GM12878 (cell line): ENCODE measurements at regions not wholly inside any gene's neighbourhood (a gene's known extent, or its start where the extent isn't known, plus 50 kb on each side); places are given as distances from the start of the nearest gene placed in this dataset.
A peak's percentile ranks its signal among the peaks of the same experiment; 100 is the strongest.

Experiments used
- ATAC-seq: fragments of 200-7000 bp; cut with Tn5 transposase; 3 replicates; pipeline ENCODE4 v1.9.1; 2020; ENCODE audit warnings: mild to moderate bottlenecking, moderate library complexity
- BruUV-seq: library from RNA; stranded (reverse); fragments of 400-500 nt; replicated peaks from 2 replicates; lab custom pipeline; 2021; lab: Mats Ljungman, UMichigan
- CTCF ChIA-PET: fragments of 300-600 bp; sonication (Branson Sonifier 250); formaldehyde crosslinking; extraction: SDS; loops from one replicate; lab custom pipeline; 2021; ENCODE audit warnings: inconsistent platforms; lab: Yijun Ruan, JAX
- POLR2A ChIA-PET: fragments of 350-600 bp; formaldehyde crosslinking; extraction: SDS; loops from one replicate; lab custom pipeline; 2021; ENCODE audit warnings: inconsistent platforms; lab: Charles Lee
- RAD21 ChIA-PET: fragments of 300-600 bp; sonication (Branson Sonifier 250); formaldehyde crosslinking; loops from one replicate; lab custom pipeline; 2023; ENCODE audit warnings: antibody characterized with exemption; ENCODE audit not compliant: unreplicated experiment; lab: Charles Lee
- SMC1A ChIA-PET: fragments of 300-600 bp; sonication (Branson Sonifier 250); formaldehyde crosslinking; loops from one replicate; lab custom pipeline; 2023; ENCODE audit not compliant: unreplicated experiment, uncharacterized antibody; lab: Charles Lee
- DNase-seq: peaks from one replicate; pipeline ENCODE4 v3.0.0-alpha.2; 2011; ENCODE audit warnings: low read depth, low spot score
- FAIRE-seq: peaks from 3 replicates; lab custom pipeline; 2011; peaks lifted over from hg19 to GRCh38; lab: Jason Lieb, UNC
- H2AFZ ChIP-seq: 2 replicates; pipeline ENCODE4 v1.6.0; 2011; ENCODE audit warnings: low read depth, low read length, control low read depth; ENCODE audit not compliant: control insufficient read depth
- H3K27ac ChIP-seq: 2 replicates; pipeline ENCODE4 v1.5.1; 2011; ENCODE audit warnings: control low read depth; ENCODE audit not compliant: control insufficient read depth, insufficient read depth
- H3K27me3 ChIP-seq, 2 experiments: replicated peaks in 1 of 2; 2 replicates each; pipeline versions ENCODE4 v1.6.0 to v1.6.1; 2011; ENCODE audit warnings: low read length in 1 of 2; ENCODE audit not compliant: control insufficient read depth in 2 of 2, insufficient read depth in 2 of 2
- H3K36me3 ChIP-seq, 2 experiments: 2 replicates each; pipeline ENCODE4 v1.5.1; 2011; ENCODE audit warnings: low read length in 1 of 2; ENCODE audit not compliant: control insufficient read depth in 2 of 2, insufficient read depth in 2 of 2
- H3K4me1 ChIP-seq: 2 replicates; pipeline ENCODE4 v1.6.1; 2011; ENCODE audit warnings: mild to moderate bottlenecking, low read length, moderate library complexity, mixed read lengths; ENCODE audit not compliant: control insufficient read depth, insufficient read depth
- H3K4me2 ChIP-seq: 2 replicates; pipeline ENCODE4 v1.6.0; 2011; ENCODE audit warnings: control low read depth; ENCODE audit not compliant: control insufficient read depth, insufficient read depth
- H3K4me3 ChIP-seq: fragments of 200-600 bp; sonication (generic); 2 replicates; pipeline ENCODE4 v1.5.1; 2016
- H3K79me2 ChIP-seq: 2 replicates; pipeline ENCODE4 v1.6.0; 2011; ENCODE audit warnings: low read length; ENCODE audit not compliant: control insufficient read depth, insufficient read depth
- H3K9ac ChIP-seq: 2 replicates; pipeline ENCODE4 v1.8.0; 2011; ENCODE audit warnings: low read length, control low read depth, mixed read lengths; ENCODE audit not compliant: control insufficient read depth, insufficient read depth
- H3K9me3 ChIP-seq: replicated peaks from 3 replicates; pipeline ENCODE4 v1.5.1; 2011; ENCODE audit warnings: mild to moderate bottlenecking, low read length; ENCODE audit not compliant: control insufficient read depth, insufficient read depth
- H4K20me1 ChIP-seq: 2 replicates; pipeline ENCODE4 v1.6.0; 2011; ENCODE audit not compliant: control insufficient read depth, insufficient read depth
- BCL11A ChIP-seq: IDR thresholded peaks from 2 replicates; pipeline ENCODE4 v1.6.1; 2011; ENCODE audit warnings: low read depth, low read length
- BHLHE40 ChIP-seq, 2 experiments: fragments of 450-650 bp in 1 of 2; IDR thresholded peaks; 2 replicates each; pipeline ENCODE4 v1.6.1; 2011 to 2017; ENCODE audit warnings: low read depth in 2 of 2, borderline replicate concordance in 1 of 2, improper control_type of control experiment in 1 of 2, low read length in 1 of 2, mild to moderate bottlenecking in 1 of 2
- CHD2 ChIP-seq: IDR thresholded peaks from 2 replicates; pipeline ENCODE4 v1.6.1; 2011; ENCODE audit warnings: low read depth, low read length, improper control_type of control experiment, borderline replicate concordance
- DPF2 ChIP-seq: fragments of 450-650 bp; IDR thresholded peaks from 2 replicates; pipeline ENCODE4 v1.6.1; 2017; ENCODE audit warnings: mild to moderate bottlenecking
- FOXM1 ChIP-seq: IDR thresholded peaks from 2 replicates; pipeline ENCODE4 v1.6.1; 2012; ENCODE audit warnings: low read depth, mild to moderate bottlenecking, inconsistent platforms, low read length, moderate library complexity
- IKZF1 ChIP-seq: fragments of 450-650 bp; conservative IDR thresholded peaks from 2 replicates; pipeline ENCODE4 v1.6.1; 2017; ENCODE audit warnings: antibody characterized with exemption, mild to moderate bottlenecking
- KAT2A ChIP-seq: conservative IDR thresholded peaks from 2 replicates; pipeline ENCODE4 v1.6.1; 2011; ENCODE audit warnings: low read depth, low read length; ENCODE audit not compliant: control insufficient read depth
- KDM1A ChIP-seq: fragments of 200-600 bp; sonication (generic); IDR thresholded peaks from 2 replicates; pipeline ENCODE4 v1.6.1; 2016; ENCODE audit warnings: borderline replicate concordance
- MEF2B ChIP-seq: fragments of 450-650 bp; IDR thresholded peaks from 2 replicates; pipeline ENCODE4 v1.6.1; 2018; ENCODE audit warnings: mild to moderate bottlenecking, moderate library complexity; ENCODE audit not compliant: partially characterized antibody, poor library complexity, severe bottlenecking
- POLR2AphosphoS2 ChIP-seq: IDR thresholded peaks from 2 replicates; pipeline ENCODE4 v1.6.1; 2011; ENCODE audit warnings: low read depth, mild to moderate bottlenecking, low read length, improper control_type of control experiment, moderate library complexity
- RFX5 ChIP-seq: IDR thresholded peaks from 2 replicates; pipeline ENCODE4 v1.6.1; 2011; ENCODE audit warnings: low read depth, low read length, improper control_type of control experiment
- SP1 ChIP-seq: IDR thresholded peaks from one replicate; pipeline ENCODE4 v1.6.1; 2011; ENCODE audit warnings: low read depth, low read length
- TAF1 ChIP-seq: IDR thresholded peaks from 2 replicates; pipeline ENCODE4 v1.6.1; 2011; ENCODE audit warnings: mild to moderate bottlenecking, low read depth, low read length, borderline replicate concordance
- TARDBP ChIP-seq: IDR thresholded peaks from 2 replicates; pipeline ENCODE4 v1.6.1; 2016; ENCODE audit warnings: borderline replicate concordance
- TBL1XR1 ChIP-seq: IDR thresholded peaks from 2 replicates; pipeline ENCODE4 v1.6.1; 2012; ENCODE audit warnings: low read depth, low read length, improper control_type of control experiment
- WRNIP1 ChIP-seq: IDR thresholded peaks from 2 replicates; pipeline ENCODE4 v1.6.1; 2011; ENCODE audit warnings: low read depth, low read length, improper control_type of control experiment, borderline replicate concordance
- YY1 ChIP-seq: IDR thresholded peaks from 2 replicates; pipeline ENCODE4 v1.6.1; 2011; ENCODE audit warnings: low read depth, mild to moderate bottlenecking, low read length
- WGBS: methylation state at CpG from one replicate; pipeline ENCODE4 v1.1.6; 2016; ENCODE audit warnings: low lambda C conversion rate; ENCODE audit not compliant: insufficient replicate concordance, insufficient coverage; ENCODE audit errors: missing lambda C conversion rate; 5-methylcytosine and 5-hydroxymethylcytosine counted together
- in situ Hi-C: fragments of 300-500 bp; cut with MboI; formaldehyde crosslinking; loops from 9 replicates; pipeline ENCODE4 v1.14.3; 2018; ENCODE audit warnings: mixed read lengths
- intact Hi-C: fragments of 100-400 bp; cut with micrococcal nuclease; formaldehyde crosslinking; loops from one replicate; pipeline ENCODE4 v1.14.2; 2022; ENCODE audit not compliant: unreplicated experiment
- TF ChIP-seq, protein P1 (sequence below), 3 experiments: IDR thresholded peaks in 2 of 3; conservative IDR thresholded peaks in 1 of 3; 2 replicates each; pipeline ENCODE4 v1.5.1; 2011; ENCODE audit warnings: low read depth in 3 of 3, low read length in 3 of 3, mild to moderate bottlenecking in 3 of 3, control low read depth in 2 of 3, moderate library complexity in 2 of 3, inconsistent platforms in 1 of 3, mixed read lengths in 1 of 3; ENCODE audit not compliant: control insufficient read depth in 2 of 3, insufficient read depth in 1 of 3; ENCODE audit errors: extremely low read depth in 1 of 3
- TF ChIP-seq, protein P2 (sequence below): fragments of 450-650 bp; IDR thresholded peaks from 2 replicates; pipeline ENCODE4 v1.6.1; 2017; ENCODE audit warnings: borderline replicate concordance
- TF ChIP-seq, protein P3 (sequence below): fragments of 450-650 bp; IDR thresholded peaks from 2 replicates; pipeline ENCODE4 v1.6.1; 2017; ENCODE audit warnings: mild to moderate bottlenecking, low read depth, inconsistent platforms; ENCODE audit not compliant: poor library complexity, severe bottlenecking

DNA sequence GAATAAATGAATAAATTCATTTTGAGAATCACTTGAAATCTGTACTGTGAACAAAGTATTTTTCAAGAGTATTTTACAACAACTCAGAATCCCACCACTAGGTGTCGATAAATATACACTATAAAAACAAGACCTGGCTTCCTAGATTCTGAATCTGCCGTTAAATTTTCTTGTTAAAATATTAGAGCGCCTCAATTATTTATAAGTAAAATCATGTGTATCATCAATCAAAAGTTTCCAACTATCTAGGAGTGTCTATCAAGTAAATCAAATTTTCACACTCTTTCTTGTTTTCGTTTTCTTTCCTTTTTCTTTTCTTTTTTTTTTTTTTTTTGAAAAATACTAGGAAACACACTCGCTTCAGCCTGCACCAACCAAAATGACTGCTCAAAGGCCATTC is 179.2 kb upstream of the DCN start (continued):
- TF ChIP-seq, protein P1, sequence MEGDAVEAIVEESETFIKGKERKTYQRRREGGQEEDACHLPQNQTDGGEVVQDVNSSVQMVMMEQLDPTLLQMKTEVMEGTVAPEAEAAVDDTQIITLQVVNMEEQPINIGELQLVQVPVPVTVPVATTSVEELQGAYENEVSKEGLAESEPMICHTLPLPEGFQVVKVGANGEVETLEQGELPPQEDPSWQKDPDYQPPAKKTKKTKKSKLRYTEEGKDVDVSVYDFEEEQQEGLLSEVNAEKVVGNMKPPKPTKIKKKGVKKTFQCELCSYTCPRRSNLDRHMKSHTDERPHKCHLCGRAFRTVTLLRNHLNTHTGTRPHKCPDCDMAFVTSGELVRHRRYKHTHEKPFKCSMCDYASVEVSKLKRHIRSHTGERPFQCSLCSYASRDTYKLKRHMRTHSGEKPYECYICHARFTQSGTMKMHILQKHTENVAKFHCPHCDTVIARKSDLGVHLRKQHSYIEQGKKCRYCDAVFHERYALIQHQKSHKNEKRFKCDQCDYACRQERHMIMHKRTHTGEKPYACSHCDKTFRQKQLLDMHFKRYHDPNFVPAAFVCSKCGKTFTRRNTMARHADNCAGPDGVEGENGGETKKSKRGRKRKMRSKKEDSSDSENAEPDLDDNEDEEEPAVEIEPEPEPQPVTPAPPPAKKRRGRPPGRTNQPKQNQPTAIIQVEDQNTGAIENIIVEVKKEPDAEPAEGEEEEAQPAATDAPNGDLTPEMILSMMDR (IDR thresholded peaks at IDR 0.05 in 2 of 3, conservative IDR thresholded peaks at IDR 0.05 in 1 of 3; ENCODE audit: control insufficient read depth in 2 of 3, extremely low read depth in 1 of 3, insufficient read depth in 1 of 3, low read depth in 3 of 3, low read length in 3 of 3), result peak; percentile 32 to 55 (median 47); a peak in 5 of 6 replicates
- no peak for TF ChIP-seq DPF2
- TF ChIP-seq BHLHE40 (IDR thresholded peaks at IDR 0.05; ENCODE audit: borderline replicate concordance in 1 of 2, low read depth in 2 of 2, low read length in 1 of 2), result no peak
- no peak for TF ChIP-seq TAF1
- TF ChIP-seq, all 136 proteins: peak for 4

DNA sequence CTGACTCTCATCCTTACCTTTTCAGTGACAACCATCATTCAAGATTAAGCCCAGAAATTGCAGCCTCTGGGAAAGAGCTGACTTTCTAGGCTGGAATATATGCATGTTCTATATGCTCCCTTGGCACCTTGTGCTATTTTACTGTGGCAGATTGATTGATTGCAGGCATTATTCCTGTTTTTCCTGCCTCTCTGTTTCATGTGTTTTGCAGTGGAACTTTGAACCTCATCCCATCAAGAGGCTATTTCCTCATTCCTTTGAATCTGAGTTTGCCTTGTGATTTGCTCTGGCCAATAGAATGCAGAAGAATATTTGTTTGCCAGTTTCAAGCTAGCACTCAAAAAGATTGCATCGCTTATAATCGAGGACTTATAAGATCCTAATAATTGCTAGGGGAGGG is 174.8 kb upstream of the DCN start:
- in situ Hi-C loops, result no loop called here
- RAD21 ChIA-PET, result no interaction called here
- TF ChIP-seq WRNIP1 (no peak), SP1 (no peak), POLR2AphosphoS2 (no peak), CHD2 (no peak), IKZF1 (no peak), KDM1A (no peak), MEF2B (no peak), TARDBP (no peak), RFX5 (no peak), BCL11A (no peak), KAT2A (no peak), FOXM1 (no peak), TAF1 (no peak), TBL1XR1 (no peak), YY1 (no peak)
- TF ChIP-seq, protein P2, sequence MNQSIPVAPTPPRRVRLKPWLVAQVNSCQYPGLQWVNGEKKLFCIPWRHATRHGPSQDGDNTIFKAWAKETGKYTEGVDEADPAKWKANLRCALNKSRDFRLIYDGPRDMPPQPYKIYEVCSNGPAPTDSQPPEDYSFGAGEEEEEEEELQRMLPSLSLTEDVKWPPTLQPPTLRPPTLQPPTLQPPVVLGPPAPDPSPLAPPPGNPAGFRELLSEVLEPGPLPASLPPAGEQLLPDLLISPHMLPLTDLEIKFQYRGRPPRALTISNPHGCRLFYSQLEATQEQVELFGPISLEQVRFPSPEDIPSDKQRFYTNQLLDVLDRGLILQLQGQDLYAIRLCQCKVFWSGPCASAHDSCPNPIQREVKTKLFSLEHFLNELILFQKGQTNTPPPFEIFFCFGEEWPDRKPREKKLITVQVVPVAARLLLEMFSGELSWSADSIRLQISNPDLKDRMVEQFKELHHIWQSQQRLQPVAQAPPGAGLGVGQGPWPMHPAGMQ, result no peak
- TF ChIP-seq, protein P3, sequence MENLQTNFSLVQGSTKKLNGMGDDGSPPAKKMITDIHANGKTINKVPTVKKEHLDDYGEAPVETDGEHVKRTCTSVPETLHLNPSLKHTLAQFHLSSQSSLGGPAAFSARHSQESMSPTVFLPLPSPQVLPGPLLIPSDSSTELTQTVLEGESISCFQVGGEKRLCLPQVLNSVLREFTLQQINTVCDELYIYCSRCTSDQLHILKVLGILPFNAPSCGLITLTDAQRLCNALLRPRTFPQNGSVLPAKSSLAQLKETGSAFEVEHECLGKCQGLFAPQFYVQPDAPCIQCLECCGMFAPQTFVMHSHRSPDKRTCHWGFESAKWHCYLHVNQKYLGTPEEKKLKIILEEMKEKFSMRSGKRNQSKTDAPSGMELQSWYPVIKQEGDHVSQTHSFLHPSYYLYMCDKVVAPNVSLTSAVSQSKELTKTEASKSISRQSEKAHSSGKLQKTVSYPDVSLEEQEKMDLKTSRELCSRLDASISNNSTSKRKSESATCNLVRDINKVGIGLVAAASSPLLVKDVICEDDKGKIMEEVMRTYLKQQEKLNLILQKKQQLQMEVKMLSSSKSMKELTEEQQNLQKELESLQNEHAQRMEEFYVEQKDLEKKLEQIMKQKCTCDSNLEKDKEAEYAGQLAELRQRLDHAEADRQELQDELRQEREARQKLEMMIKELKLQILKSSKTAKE, result no peak

More for the DNA sequence above, 174.8 kb upstream of the DCN start:
- BruUV-seq, result no TSS peak
- WGBS, result 67% methylated on average over 2 of the region's 2 CpGs
- H3K4me2 ChIP-seq, result no peak overlapping the region
- H3K27ac ChIP-seq, result no peak overlapping the region
- CTCF ChIA-PET, result interaction anchor here (0.7 to 3.2 kb wide), 2 partner anchors 24 to 187 kb away, joined by 3 to 14 read pairs; no protein-coding TSS in a partner anchor
- FAIRE-seq (no peak), DNase-seq (no peak), ATAC-seq (no peak)
- H3K4me3 ChIP-seq, result no peak overlapping the region
- POLR2A ChIA-PET, result no interaction called here
- H3K9me3 ChIP-seq, result no peaks in the 10 kb centered on the region
- H3K4me1 ChIP-seq, result no peaks in the 10 kb centered on the region
- H3K9ac ChIP-seq, result no peak overlapping the region
- no peaks in the 10 kb centered on the region for H3K79me2 ChIP-seq
- H3K27me3 ChIP-seq, result no peaks in the 10 kb centered on the region
- SMC1A ChIA-PET, result interaction anchor here (1.3 kb wide), 1 partner anchor 379 kb away, joined by 3 read pairs; no protein-coding TSS in a partner anchor
- H2AFZ ChIP-seq, result no peak overlapping the region
- intact Hi-C loops, result no loop called here
- H4K20me1 ChIP-seq, result no peaks in the 10 kb centered on the region
- H3K36me3 ChIP-seq, result no peaks in the 10 kb centered on the region
